BLaER1 treated with 17β-estradiol and CSF1 and Interleukin-3, amounts not matched to agents 10 nM and 100 nM (cell line): ENCODE measurements at regions not wholly inside any gene's neighbourhood (a gene's known extent, or its start where the extent isn't known, plus 50 kb on each side); places are given as distances from the start of the nearest gene placed in this dataset.

Experiments used
- H3K27ac ChIP-seq, 11 experiments: shearing (Covaris generic); formaldehyde crosslinking; 2 replicates each; pipeline ENCODE4 v1.8.1; 2022
- H3K27me3 ChIP-seq, 11 experiments: shearing (Covaris generic); formaldehyde crosslinking; 2 replicates each; pipeline ENCODE4 v1.8.1; 2022
- H3K36me3 ChIP-seq, 11 experiments: shearing (Covaris generic); formaldehyde crosslinking; 2 replicates each; pipeline ENCODE4 v1.8.1; 2022
- H3K4me1 ChIP-seq, 10 experiments: shearing (Covaris generic); formaldehyde crosslinking; 2 replicates each; pipeline ENCODE4 v1.8.1; 2022
- H3K4me2 ChIP-seq, 11 experiments: shearing (Covaris generic); formaldehyde crosslinking; 2 replicates each; pipeline ENCODE4 v1.8.1; 2022
- H3K4me3 ChIP-seq, 10 experiments: shearing (Covaris generic); formaldehyde crosslinking; 2 replicates each; pipeline ENCODE4 v1.8.1; 2022
- H3K9ac ChIP-seq, 11 experiments: shearing (Covaris generic); formaldehyde crosslinking; 2 replicates each; pipeline ENCODE4 v1.8.1; 2022
- H3K9me3 ChIP-seq, 11 experiments: shearing (Covaris generic); formaldehyde crosslinking; replicated peaks in 1 of 11; 2 replicates each; pipeline ENCODE4 v1.8.1; 2022
- H4K20me1 ChIP-seq, 11 experiments: shearing (Covaris generic); formaldehyde crosslinking; 2 replicates each; pipeline ENCODE4 v1.8.1; 2022
- Cebpa-rat ChIP-seq, 11 experiments: shearing (Covaris generic); IDR thresholded peaks; 2 replicates each; pipeline ENCODE4 v1.8.1; 2022

DNA sequence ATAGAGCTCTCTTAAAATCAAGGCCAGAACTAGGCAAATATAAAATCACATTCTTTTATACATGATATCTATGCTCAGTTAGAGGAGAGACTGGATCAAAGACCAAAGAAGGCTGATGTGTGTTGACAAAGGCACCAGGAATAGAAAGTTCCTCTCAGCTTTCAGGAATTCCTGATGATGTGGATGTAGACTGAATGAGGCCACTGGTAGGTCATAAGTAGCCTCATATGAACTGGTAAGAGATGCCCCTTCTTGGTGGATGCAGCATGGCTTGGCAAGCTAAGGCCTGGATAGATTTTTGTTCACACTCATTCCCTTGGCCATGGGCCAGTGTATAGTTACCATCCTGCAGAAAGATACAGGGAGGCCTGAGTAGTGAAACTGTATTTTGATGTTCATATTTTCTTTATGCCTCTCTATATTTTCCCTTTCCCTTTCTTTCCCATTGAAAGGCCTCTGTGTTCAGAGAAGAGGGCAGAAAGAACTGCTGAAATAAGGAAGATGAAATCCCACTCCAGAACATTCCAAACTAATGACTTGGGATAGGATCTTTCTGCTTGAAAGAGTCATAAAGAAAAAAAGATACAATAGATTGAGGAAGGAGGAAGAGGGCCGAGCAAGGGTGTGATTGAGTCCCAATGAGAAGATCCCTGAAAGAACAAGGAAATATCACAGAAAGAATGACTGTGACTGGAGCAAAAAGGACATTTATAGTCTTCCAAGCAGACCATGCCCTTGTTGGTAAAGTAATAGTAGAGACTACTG lies 2182.7 kb upstream of the PIK3C3 start:
- Histone ChIP-seq H3K4me1 (no peaks in the 10 kb centered on the region), H3K4me2 (no peak overlapping the region), H3K27me3 (no peaks in the 10 kb centered on the region), H3K27ac (no peak overlapping the region), H3K36me3 (no peaks in the 10 kb centered on the region), H3K4me3 (no peak overlapping the region), H3K9ac (no peak overlapping the region), H4K20me1 (no peaks in the 10 kb centered on the region), H3K9me3 (no peaks in the 10 kb centered on the region)
- no peak for TF ChIP-seq Cebpa-rat (IDR thresholded peaks at IDR 0.05)

- no peak overlapping the region for H3K4me3 ChIP-seq
- H3K9ac ChIP-seq: no peak overlapping the region
- H3K9me3 ChIP-seq: no peaks in the 10 kb centered on the region
- no peaks in the 10 kb centered on the region for H3K36me3 ChIP-seq
- H3K4me2 ChIP-seq: no peak overlapping the region
- no peak overlapping the region for H3K27ac ChIP-seq
- no peaks in the 10 kb centered on the region for H4K20me1 ChIP-seq
- TF ChIP-seq Cebpa-rat (IDR thresholded peaks at IDR 0.05): no peak
- no peaks in the 10 kb centered on the region for H3K27me3 ChIP-seq
- no peaks in the 10 kb centered on the region for H3K4me1 ChIP-seq
Observed at GRCh38 chr18:39770399-39770798, 2184.6 kb upstream of the PIK3C3 start.

- H4K20me1 ChIP-seq: no peaks in the 10 kb centered on the region
- no peak overlapping the region for H3K4me3 ChIP-seq
- no peaks in the 10 kb centered on the region for H3K36me3 ChIP-seq
- no peak for TF ChIP-seq Cebpa-rat (IDR thresholded peaks at IDR 0.05)
- H3K4me1 ChIP-seq: no peaks in the 10 kb centered on the region
- no peak overlapping the region for H3K27ac ChIP-seq
- no peak overlapping the region for H3K9ac ChIP-seq
- H3K4me2 ChIP-seq: no peak overlapping the region
- H3K9me3 ChIP-seq: no peaks in the 10 kb centered on the region
- no peaks in the 10 kb centered on the region for H3K27me3 ChIP-seq
Observed at GRCh38 chr18:39764873-39765272, 2190.2 kb upstream of the PIK3C3 start.

- Histone ChIP-seq H3K9me3 (no peaks in the 10 kb centered on the region; a peak in 1 of 22 replicates), H3K36me3 (no peaks in the 10 kb centered on the region), H4K20me1 (no peaks in the 10 kb centered on the region), H3K4me3 (no peak overlapping the region), H3K27me3 (no peaks in the 10 kb centered on the region), H3K9ac (no peak overlapping the region), H3K4me1 (no peaks in the 10 kb centered on the region), H3K27ac (no peak overlapping the region), H3K4me2 (no peak overlapping the region)
- TF ChIP-seq Cebpa-rat (IDR thresholded peaks at IDR 0.05): no peak
Observed at GRCh38 chr18:39761273-39761672, 2193.8 kb upstream of the PIK3C3 start.

- Histone ChIP-seq H3K27me3 (no peaks in the 10 kb centered on the region), H3K9me3 (no peaks in the 10 kb centered on the region; a peak in 1 of 22 replicates), H3K36me3 (no peaks in the 10 kb centered on the region), H3K27ac (no peak overlapping the region), H3K4me2 (no peak overlapping the region), H3K9ac (no peak overlapping the region), H4K20me1 (no peaks in the 10 kb centered on the region), H3K4me3 (no peak overlapping the region), H3K4me1 (no peaks in the 10 kb centered on the region)
- no peak for TF ChIP-seq Cebpa-rat (IDR thresholded peaks at IDR 0.05)
Observed at GRCh38 chr18:39759926-39760325, 2194.3 kb upstream of the CELF4 start.

GRCh38 chr18:39753178-39753577 lies 2187.6 kb upstream of the CELF4 start:
- no peaks in the 10 kb centered on the region for H3K27me3 ChIP-seq
- H4K20me1 ChIP-seq: no peaks in the 10 kb centered on the region
- H3K27ac ChIP-seq: no peak overlapping the region
- no peaks in the 10 kb centered on the region for H3K36me3 ChIP-seq
- H3K4me3 ChIP-seq: no peak overlapping the region
- TF ChIP-seq Cebpa-rat (IDR thresholded peaks at IDR 0.05): no peak
- no peak overlapping the region for H3K4me2 ChIP-seq
- H3K4me1 ChIP-seq: no peaks in the 10 kb centered on the region
- no peak overlapping the region for H3K9ac ChIP-seq
- peaks cover 0 to 9% (median 5%) of the 10 kb centered on the region in 11 experiments; a peak in 6 of 22 replicates for H3K9me3 ChIP-seq

DNA sequence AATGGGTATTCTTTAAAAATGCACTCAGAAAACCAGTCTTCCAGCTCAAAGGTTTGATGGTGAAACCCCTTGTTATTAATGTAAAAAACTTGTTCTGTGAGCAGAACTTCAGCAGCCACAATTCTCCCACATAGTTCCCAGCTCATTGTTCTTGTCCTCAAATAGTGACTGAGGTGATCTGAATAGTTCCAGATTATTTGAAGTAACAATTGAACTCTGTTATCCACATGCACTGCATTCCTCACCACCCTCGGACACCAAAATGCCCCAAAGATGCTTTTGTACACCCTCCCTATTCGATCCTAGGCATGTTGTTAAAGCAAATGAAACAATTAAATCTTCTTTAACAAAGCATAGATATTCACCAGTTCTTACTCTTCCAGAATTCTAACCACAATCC lies 2186.8 kb upstream of the CELF4 start:
- Histone ChIP-seq H3K4me3 (no peak overlapping the region), H3K9me3 (peaks cover 0 to 9% (median 5%) of the 10 kb centered on the region in 11 experiments; a peak in 5 of 22 replicates), H3K9ac (no peak overlapping the region), H3K36me3 (no peaks in the 10 kb centered on the region), H4K20me1 (no peaks in the 10 kb centered on the region), H3K27me3 (no peaks in the 10 kb centered on the region), H3K27ac (no peak overlapping the region), H3K4me2 (no peak overlapping the region), H3K4me1 (no peaks in the 10 kb centered on the region)
- no peak for TF ChIP-seq Cebpa-rat (IDR thresholded peaks at IDR 0.05)

GRCh38 chr18:39751921-39752320 lies 2186.3 kb upstream of the CELF4 start:
- H3K4me1 ChIP-seq: no peaks in the 10 kb centered on the region
- H3K36me3 ChIP-seq: no peaks in the 10 kb centered on the region
- no peak overlapping the region for H3K4me2 ChIP-seq
- no peak for TF ChIP-seq Cebpa-rat (IDR thresholded peaks at IDR 0.05)
- no peak overlapping the region for H3K9ac ChIP-seq
- H3K4me3 ChIP-seq: no peak overlapping the region
- H4K20me1 ChIP-seq: no peaks in the 10 kb centered on the region
- no peak overlapping the region for H3K27ac ChIP-seq
- H3K9me3 ChIP-seq: peaks cover 0 to 9% (median 5%) of the 10 kb centered on the region in 11 experiments; a peak in 5 of 22 replicates
- H3K27me3 ChIP-seq: no peaks in the 10 kb centered on the region

- Histone ChIP-seq H3K27ac (no peak overlapping the region), H3K4me2 (no peak overlapping the region), H3K4me3 (no peak overlapping the region), H4K20me1 (no peaks in the 10 kb centered on the region), H3K9ac (no peak overlapping the region), H3K9me3 (peaks cover 0 to 9% (median 5%) of the 10 kb centered on the region in 11 experiments; a peak in 5 of 22 replicates), H3K4me1 (no peaks in the 10 kb centered on the region), H3K27me3 (no peaks in the 10 kb centered on the region), H3K36me3 (no peaks in the 10 kb centered on the region)
- TF ChIP-seq Cebpa-rat (IDR thresholded peaks at IDR 0.05): no peak
Observed at GRCh38 chr18:39751161-39751560, 2185.6 kb upstream of the CELF4 start.

GRCh38 chr18:39749154-39749553 lies 2183.6 kb upstream of the CELF4 start:
- no peaks in the 10 kb centered on the region for H4K20me1 ChIP-seq
- no peak overlapping the region for H3K4me3 ChIP-seq
- no peak overlapping the region for H3K9ac ChIP-seq
- no peaks in the 10 kb centered on the region for H3K36me3 ChIP-seq
- no peaks in the 10 kb centered on the region for H3K4me1 ChIP-seq
- H3K4me2 ChIP-seq: no peak overlapping the region
- TF ChIP-seq Cebpa-rat (IDR thresholded peaks at IDR 0.05): no peak
- H3K27ac ChIP-seq: no peak overlapping the region
- no peaks in the 10 kb centered on the region for H3K27me3 ChIP-seq
- peaks cover 0 to 9% (median 5%) of the 10 kb centered on the region in 11 experiments; a peak in 5 of 22 replicates for H3K9me3 ChIP-seq
